ENCODE measurements at regions not wholly inside any gene's neighbourhood (a gene's known extent, or its start where the extent isn't known, plus 50 kb on each side); places are given as distances from the start of the nearest gene placed in this dataset.
A peak's percentile ranks its signal among the peaks of the same experiment; 100 is the strongest.

- Mint-ChIP-seq H3K9me3 (peaks cover 18% of the 10 kb centered on the region), H3K4me1 (no peaks in the 10 kb centered on the region), H3K36me3 (no peaks in the 10 kb centered on the region), H3K4me3 (no peak overlapping the region), H3K27ac (no peak overlapping the region), H3K27me3 (ENCODE audit: insufficient read depth, low read depth) (peaks cover 4% of the 10 kb centered on the region)
- no peaks in the 10 kb centered on the region for H3K27me3 ChIP-seq
- TF ChIP-seq EZH2 (IDR thresholded peaks at IDR 0.05) (no peak), EZH2phosphoT487 (IDR thresholded peaks at IDR 0.05) (no peak)
- TF ChIP-seq, protein P1, sequence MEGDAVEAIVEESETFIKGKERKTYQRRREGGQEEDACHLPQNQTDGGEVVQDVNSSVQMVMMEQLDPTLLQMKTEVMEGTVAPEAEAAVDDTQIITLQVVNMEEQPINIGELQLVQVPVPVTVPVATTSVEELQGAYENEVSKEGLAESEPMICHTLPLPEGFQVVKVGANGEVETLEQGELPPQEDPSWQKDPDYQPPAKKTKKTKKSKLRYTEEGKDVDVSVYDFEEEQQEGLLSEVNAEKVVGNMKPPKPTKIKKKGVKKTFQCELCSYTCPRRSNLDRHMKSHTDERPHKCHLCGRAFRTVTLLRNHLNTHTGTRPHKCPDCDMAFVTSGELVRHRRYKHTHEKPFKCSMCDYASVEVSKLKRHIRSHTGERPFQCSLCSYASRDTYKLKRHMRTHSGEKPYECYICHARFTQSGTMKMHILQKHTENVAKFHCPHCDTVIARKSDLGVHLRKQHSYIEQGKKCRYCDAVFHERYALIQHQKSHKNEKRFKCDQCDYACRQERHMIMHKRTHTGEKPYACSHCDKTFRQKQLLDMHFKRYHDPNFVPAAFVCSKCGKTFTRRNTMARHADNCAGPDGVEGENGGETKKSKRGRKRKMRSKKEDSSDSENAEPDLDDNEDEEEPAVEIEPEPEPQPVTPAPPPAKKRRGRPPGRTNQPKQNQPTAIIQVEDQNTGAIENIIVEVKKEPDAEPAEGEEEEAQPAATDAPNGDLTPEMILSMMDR (IDR thresholded peaks at IDR 0.05) = no peak
- H3K4me1 ChIP-seq = no peaks in the 10 kb centered on the region
- no peak overlapping the region for H3K27ac ChIP-seq
- no peak overlapping the region for H2AFZ ChIP-seq (replicated peaks)
- no peaks in the 10 kb centered on the region for H3F3A ChIP-seq (ENCODE audit: low read depth)
- H3K36me3 ChIP-seq = no peaks in the 10 kb centered on the region
- H3K9ac ChIP-seq = no peak overlapping the region
- no peaks in the 10 kb centered on the region for H4K20me1 ChIP-seq (ENCODE audit: low read depth)
- no peaks in the 10 kb centered on the region for H3K9me3 ChIP-seq (ENCODE audit: low read depth)
- DNase-seq (ENCODE audit: low spot score) = no peak
- H3K79me2 ChIP-seq (ENCODE audit: low read depth) = no peaks in the 10 kb centered on the region
- H3K4me3 ChIP-seq = no peak overlapping the region
- H3K4me2 ChIP-seq = no peak overlapping the region
Measured at GRCh38 chr4:37517326-37517725, 168.8 kb downstream of the RELL1 start.

GRCh38 chr4:37516057-37516775, 170.0 kb downstream of the RELL1 start:
- H3F3A ChIP-seq (ENCODE audit: low read depth) = no peaks in the 10 kb centered on the region
- no peaks in the 10 kb centered on the region for H3K79me2 ChIP-seq (ENCODE audit: low read depth)
- Mint-ChIP-seq H3K27ac (no peak overlapping the region), H3K27me3 (ENCODE audit: insufficient read depth, low read depth) (peaks cover 3% of the 10 kb centered on the region), H3K36me3 (no peaks in the 10 kb centered on the region), H3K4me1 (no peaks in the 10 kb centered on the region), H3K9me3 (peaks cover 22% of the 10 kb centered on the region), H3K4me3 (no peak overlapping the region)
- no peak overlapping the region for H3K4me3 ChIP-seq
- no peak for DNase-seq (ENCODE audit: low spot score)
- H3K4me2 ChIP-seq = no peak overlapping the region
- no peak overlapping the region for H3K27ac ChIP-seq
- TF ChIP-seq EZH2phosphoT487 (IDR thresholded peaks at IDR 0.05) (no peak), EZH2 (IDR thresholded peaks at IDR 0.05) (no peak)
- TF ChIP-seq, protein P1 (IDR thresholded peaks at IDR 0.05) = no peak
- H2AFZ ChIP-seq (replicated peaks) = no peak overlapping the region
- no peaks in the 10 kb centered on the region for H3K36me3 ChIP-seq
- no peak overlapping the region for H3K9ac ChIP-seq
- no peaks in the 10 kb centered on the region for H3K4me1 ChIP-seq
- H4K20me1 ChIP-seq (ENCODE audit: low read depth) = no peaks in the 10 kb centered on the region
- no peaks in the 10 kb centered on the region for H3K9me3 ChIP-seq (ENCODE audit: low read depth)
- no peaks in the 10 kb centered on the region for H3K27me3 ChIP-seq

DNA sequence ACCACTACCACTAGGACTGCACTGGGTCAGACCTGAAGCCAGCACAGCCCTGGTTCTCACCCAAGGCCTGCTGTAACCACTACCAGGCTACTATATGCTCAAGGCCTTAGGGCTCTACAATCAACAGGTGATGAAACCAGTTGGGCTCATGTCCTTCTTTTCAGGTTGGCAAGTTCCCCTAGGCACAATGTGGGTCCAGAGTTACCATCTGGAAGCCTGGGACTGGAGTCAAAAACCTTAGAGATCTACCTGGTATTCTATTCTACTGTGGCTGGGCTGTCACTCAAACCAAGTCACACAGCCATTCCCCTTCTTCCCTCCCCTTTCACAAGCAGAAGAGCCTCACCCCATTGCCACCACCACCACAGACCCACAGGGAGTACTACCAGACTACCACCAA, 175.6 kb downstream of the RELL1 start:
- Histone ChIP-seq H4K20me1 (ENCODE audit: low read depth) (no peaks in the 10 kb centered on the region), H3K79me2 (ENCODE audit: low read depth) (no peaks in the 10 kb centered on the region), H3K4me2 (no peak overlapping the region), H3K36me3 (no peaks in the 10 kb centered on the region), H3K4me1 (no peaks in the 10 kb centered on the region), H3K9ac (no peak overlapping the region), H3K27me3 (no peaks in the 10 kb centered on the region), H3K9me3 (ENCODE audit: low read depth) (no peaks in the 10 kb centered on the region), H3K4me3 (no peak overlapping the region), H3K27ac (no peak overlapping the region), H2AFZ (replicated peaks) (no peak overlapping the region), H3F3A (ENCODE audit: low read depth) (no peaks in the 10 kb centered on the region)
- no peak for DNase-seq (ENCODE audit: low spot score)
- Mint-ChIP-seq H3K9me3 (peaks cover 17% of the 10 kb centered on the region), H3K4me3 (no peak overlapping the region), H3K27ac (peak overlapping the region; percentile 62), H3K36me3 (peaks cover 6% of the 10 kb centered on the region), H3K4me1 (no peaks in the 10 kb centered on the region), H3K27me3 (ENCODE audit: insufficient read depth, low read depth) (no peaks in the 10 kb centered on the region)
- TF ChIP-seq EZH2phosphoT487 (IDR thresholded peaks at IDR 0.05) (no peak), EZH2 (IDR thresholded peaks at IDR 0.05) (no peak)
- TF ChIP-seq, protein P1 (IDR thresholded peaks at IDR 0.05) = no peak

Measured in neural progenitor cell (in vitro differentiated cells).